Esophagus muscularis mucosa (tissue), 4 donors: ENCODE measurements at regions not wholly inside any gene's neighbourhood (a gene's known extent, or its start where the extent isn't known, plus 50 kb on each side); places are given as distances from the start of the nearest gene placed in this dataset.

Experiments
- DNase-seq: peaks from one replicate; pipeline ENCODE4 v3.0.0-alpha.2; 2017; ENCODE audit errors: extremely low spot score
- H3K27ac ChIP-seq, 4 donors: fragments of 200-600 bp; sonication (generic); replicated peaks in 1 of 4; 1 replicate in 3 of 4; 2 replicates in 1 of 4; pipeline ENCODE4 v1.5.1; 2016 to 2019; ENCODE audit warnings: mild to moderate bottlenecking in 1 of 4
- H3K27me3 ChIP-seq, 4 donors: fragments of 200-600 bp; sonication (generic); one replicate each; pipeline versions ENCODE4 v1.5.1 to v1.6.0; 2016 to 2019
- H3K36me3 ChIP-seq, 4 donors: fragments of 200-600 bp; sonication (generic); one replicate each; pipeline ENCODE4 v1.5.1; 2016 to 2019
- H3K4me1 ChIP-seq, 4 donors: fragments of 200-600 bp; sonication (generic); one replicate each; pipeline ENCODE4 v1.5.1; 2016 to 2019
- H3K4me3 ChIP-seq, 4 donors: fragments of 200-600 bp; sonication (generic); 1 replicate in 2 of 4; 2 replicates in 2 of 4; pipeline ENCODE4 v1.5.1; 2016 to 2019; ENCODE audit warnings: mild to moderate bottlenecking in 4 of 4, moderate library complexity in 1 of 4
- H3K9me3 ChIP-seq, 4 donors: fragments of 200-600 bp; sonication (generic); 1 replicate in 3 of 4; 2 replicates in 1 of 4; pipeline ENCODE4 v1.5.1; 2016 to 2019
- CTCF ChIP-seq, 3 experiments: fragments of 200-600 bp in 2 of 3; fragments of 450-650 bp in 1 of 3; sonication (generic) in 2 of 3; IDR thresholded peaks; one replicate each; pipeline ENCODE4 v1.5.1; 2017 to 2019; ENCODE audit warnings: antibody characterized with exemption in 3 of 3, mild to moderate bottlenecking in 2 of 3, moderate library complexity in 1 of 3
- EP300 ChIP-seq: sonication (generic); formaldehyde crosslinking; IDR thresholded peaks from one replicate; pipeline ENCODE4 v1.6.1; 2017; ENCODE audit warnings: antibody characterized with exemption
- POLR2A ChIP-seq: fragments of 450-650 bp; IDR thresholded peaks from one replicate; pipeline ENCODE4 v1.6.1; 2017; ENCODE audit warnings: antibody characterized with exemption, moderate library complexity, mild to moderate bottlenecking, low read depth
- POLR2AphosphoS5 ChIP-seq, 2 donors: sonication (generic); formaldehyde crosslinking; IDR thresholded peaks; one replicate each; pipeline ENCODE4 v1.6.1; 2017; ENCODE audit warnings: antibody characterized with exemption in 2 of 2
- WGBS: methylation state at CpG from one replicate; pipeline ENCODE4 v1.1.5; 2018; 5-methylcytosine and 5-hydroxymethylcytosine counted together
- intact Hi-C: fragments of 100-400 bp; cut with DNase I; formaldehyde crosslinking; loops from one replicate; pipeline ENCODE4 v1.15.1; 2023

GRCh38 chr10:30121401-30121800 lies 62.0 kb upstream of the JCAD start:
- H3K4me3 ChIP-seq = no peak overlapping the region
- H3K27ac ChIP-seq = no peak overlapping the region
- no peaks in the 10 kb centered on the region for H3K27me3 ChIP-seq
- no peaks in the 10 kb centered on the region for H3K36me3 ChIP-seq
- H3K9me3 ChIP-seq = no peaks in the 10 kb centered on the region
- H3K4me1 ChIP-seq = no peaks in the 10 kb centered on the region
- TF ChIP-seq POLR2A = no peak
- TF ChIP-seq POLR2AphosphoS5 (IDR thresholded peaks at IDR 0.05) = no peak
- no peak for TF ChIP-seq EP300
- no peak for TF ChIP-seq CTCF (IDR thresholded peaks at IDR 0.05)
- 94% methylated on average over 2 of the region's 2 CpGs for WGBS
- intact Hi-C loops = no loop called here
- no peak for DNase-seq

GRCh38 chr10:30118590-30118989 lies 59.2 kb upstream of the JCAD start:
- Histone ChIP-seq H3K4me1 (peaks cover 4 to 18% (median 15%) of the 10 kb centered on the region in 4 donors), H3K27me3 (no peaks in the 10 kb centered on the region), H3K27ac (no peak overlapping the region), H3K4me3 (no peak overlapping the region), H3K9me3 (no peaks in the 10 kb centered on the region), H3K36me3 (no peaks in the 10 kb centered on the region)
- 84% methylated on average over 3 of the region's 3 CpGs for WGBS
- no peak for DNase-seq
- intact Hi-C loops = no loop called here
- TF ChIP-seq CTCF (IDR thresholded peaks at IDR 0.05) (peak in 1 of 3 experiments; percentile 2), POLR2A (no peak)

GRCh38 chr10:30117812-30118501 lies 58.6 kb upstream of the JCAD start:
- no peaks in the 10 kb centered on the region for H3K27me3 ChIP-seq
- no peaks in the 10 kb centered on the region for H3K36me3 ChIP-seq
- 92% methylated on average over 9 of the region's 9 CpGs for WGBS
- intact Hi-C loops = no loop called here
- H3K9me3 ChIP-seq = no peaks in the 10 kb centered on the region
- TF ChIP-seq CTCF (IDR thresholded peaks at IDR 0.05) = no peak
- TF ChIP-seq POLR2AphosphoS5 (IDR thresholded peaks at IDR 0.05) = no peak
- no peak for TF ChIP-seq EP300
- no peak for DNase-seq
- no peak overlapping the region for H3K4me3 ChIP-seq
- H3K4me1 ChIP-seq = peaks cover 4 to 18% (median 15%) of the 10 kb centered on the region in 4 donors
- no peak overlapping the region for H3K27ac ChIP-seq

- peaks cover 4 to 18% (median 15%) of the 10 kb centered on the region in 4 donors for H3K4me1 ChIP-seq
These were observed 56.7 kb upstream of the JCAD start for GRCh38 chr10:30116041-30116491.

More at GRCh38 chr10:30116041-30116491, 56.7 kb upstream of the JCAD start:
- 37% methylated on average over 7 of the region's 7 CpGs for WGBS
- H3K36me3 ChIP-seq = no peaks in the 10 kb centered on the region
- no peak overlapping the region for H3K4me3 ChIP-seq
- intact Hi-C loops = no loop called here
- no peaks in the 10 kb centered on the region for H3K9me3 ChIP-seq
- no peak for DNase-seq
- H3K27me3 ChIP-seq = no peaks in the 10 kb centered on the region
- no peak overlapping the region for H3K27ac ChIP-seq
- TF ChIP-seq EP300 (no peak), POLR2A (no peak), CTCF (IDR thresholded peaks at IDR 0.05) (no peak), POLR2AphosphoS5 (IDR thresholded peaks at IDR 0.05) (no peak)
